OCI-LY7 (cell line): ENCODE measurements at regions not wholly inside any gene's neighbourhood (a gene's known extent, or its start where the extent isn't known, plus 50 kb on each side); places are given as distances from the start of the nearest gene placed in this dataset.

ENCODE experiments used
- EZH2phosphoT487 ChIP-seq: fragments of 200-600 bp; sonication (generic); IDR thresholded peaks from 2 replicates; pipeline ENCODE4 v1.6.1; 2018; ENCODE audit warnings: low read depth, borderline replicate concordance, mild to moderate bottlenecking, mixed run types, antibody characterized with exemption, low read length, moderate library complexity, mixed read lengths
- TF ChIP-seq, protein P1 (sequence below): fragments of 200-600 bp; sonication (generic); conservative IDR thresholded peaks from 2 replicates; pipeline ENCODE4 v1.5.1; 2014; ENCODE audit warnings: mild to moderate bottlenecking, antibody characterized with exemption, low read length, moderate library complexity, mixed read lengths

DNA sequence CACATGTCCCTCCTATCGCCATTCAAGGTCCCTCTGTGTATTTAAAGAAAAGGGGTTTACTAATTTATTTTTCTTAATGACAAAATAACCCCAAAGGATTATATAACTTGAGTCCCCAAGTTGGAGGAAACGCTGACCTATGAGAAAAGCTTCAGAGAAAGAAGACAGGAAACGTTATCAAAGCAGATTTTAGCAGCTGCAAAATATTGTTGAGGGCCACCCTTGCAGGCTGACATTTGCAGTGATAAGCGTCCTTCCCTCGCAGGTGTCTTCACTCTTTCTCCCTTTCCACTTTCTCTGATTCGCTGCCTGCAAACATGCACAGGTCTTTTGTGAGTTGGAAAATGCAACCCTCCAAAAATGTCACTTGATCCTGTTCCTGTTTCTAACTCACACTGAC is 103.2 kb upstream of the RIPOR2 start:
- TF ChIP-seq, protein P1, sequence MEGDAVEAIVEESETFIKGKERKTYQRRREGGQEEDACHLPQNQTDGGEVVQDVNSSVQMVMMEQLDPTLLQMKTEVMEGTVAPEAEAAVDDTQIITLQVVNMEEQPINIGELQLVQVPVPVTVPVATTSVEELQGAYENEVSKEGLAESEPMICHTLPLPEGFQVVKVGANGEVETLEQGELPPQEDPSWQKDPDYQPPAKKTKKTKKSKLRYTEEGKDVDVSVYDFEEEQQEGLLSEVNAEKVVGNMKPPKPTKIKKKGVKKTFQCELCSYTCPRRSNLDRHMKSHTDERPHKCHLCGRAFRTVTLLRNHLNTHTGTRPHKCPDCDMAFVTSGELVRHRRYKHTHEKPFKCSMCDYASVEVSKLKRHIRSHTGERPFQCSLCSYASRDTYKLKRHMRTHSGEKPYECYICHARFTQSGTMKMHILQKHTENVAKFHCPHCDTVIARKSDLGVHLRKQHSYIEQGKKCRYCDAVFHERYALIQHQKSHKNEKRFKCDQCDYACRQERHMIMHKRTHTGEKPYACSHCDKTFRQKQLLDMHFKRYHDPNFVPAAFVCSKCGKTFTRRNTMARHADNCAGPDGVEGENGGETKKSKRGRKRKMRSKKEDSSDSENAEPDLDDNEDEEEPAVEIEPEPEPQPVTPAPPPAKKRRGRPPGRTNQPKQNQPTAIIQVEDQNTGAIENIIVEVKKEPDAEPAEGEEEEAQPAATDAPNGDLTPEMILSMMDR: no peak
- no peak for TF ChIP-seq EZH2phosphoT487
